HCT116 (cell line): ENCODE measurements at regions not wholly inside any gene's neighbourhood (a gene's known extent, or its start where the extent isn't known, plus 50 kb on each side); places are given as distances from the start of the nearest gene placed in this dataset.

Source experiments
- ATAC-seq: fragments of 200-7000 bp; cut with Tn5 transposase; 2 replicates; pipeline ENCODE4 v1.9.1; 2020; ENCODE audit warnings: mild to moderate bottlenecking, moderate library complexity
- BruUV-seq: library from RNA; stranded (reverse); fragments of 400-500 nt; replicated peaks from 2 replicates; lab custom pipeline; 2021; lab: Mats Ljungman, UMichigan
- CTCF ChIA-PET: fragments of 300-600 bp; sonication (Branson Sonifier 250); formaldehyde crosslinking; loops from one replicate; lab custom pipeline; 2021; ENCODE audit warnings: antibody characterized with exemption; lab: Charles Lee
- POLR2A ChIA-PET: fragments of 300-600, 350-600 bp; sonication (Branson Sonifier 250); formaldehyde crosslinking; loops from one replicate; lab custom pipeline; 2021; ENCODE audit warnings: antibody characterized with exemption; lab: Charles Lee
- RAD21 ChIA-PET, 2 experiments: fragments of 300-600 bp; sonication (Branson Sonifier 250); formaldehyde crosslinking; loops; one replicate each; lab custom pipeline; 2023; ENCODE audit warnings: low total read pairs in 2 of 2; ENCODE audit not compliant: uncharacterized antibody in 2 of 2, unreplicated experiment in 2 of 2, low non-redundant PET in 1 of 2; lab: Charles Lee
- DNase-seq: peaks from one replicate; pipeline ENCODE4 v3.0.0-alpha.2; 2010; ENCODE audit warnings: low read depth, low spot score
- H2AFZ ChIP-seq: fragments of 200-600 bp; shearing (Covaris generic), sonication (generic); 2 replicates; pipeline ENCODE4 v1.6.1; 2017; ENCODE audit warnings: low read depth, mixed run types, mixed read lengths, antibody characterized with exemption, low read length; ENCODE audit not compliant: poor library complexity, severe bottlenecking
- H3K27ac ChIP-seq: 2 replicates; pipeline ENCODE4 v1.5.1; 2012; ENCODE audit warnings: low read depth, low read length
- H3K27me3 ChIP-seq: fragments of 200-600 bp; sonication (generic); 2 replicates; pipeline ENCODE4 v1.6.1; 2016; ENCODE audit warnings: mixed run types, low read length, mixed read lengths; ENCODE audit not compliant: insufficient read depth
- H3K36me3 ChIP-seq, 2 experiments: fragments of 200-500 bp in 1 of 2; fragments of 200-600 bp in 1 of 2; sonication (Bioruptor generic) in 1 of 2; sonication (generic) in 1 of 2; 2 replicates each; pipeline versions ENCODE4 v1.5.1 to v1.6.1; 2014 to 2016; ENCODE audit warnings: low read length in 2 of 2, inconsistent platforms in 1 of 2, mixed read lengths in 1 of 2, mixed run types in 1 of 2; ENCODE audit not compliant: insufficient read depth in 2 of 2, control insufficient read depth in 1 of 2
- H3K4me1 ChIP-seq, 2 experiments: fragments of 200-600 bp in 1 of 2; sonication (generic) in 1 of 2; 2 replicates each; pipeline versions ENCODE4 v1.5.1 to v1.6.1; 2012 to 2017; ENCODE audit warnings: low read length in 2 of 2, inconsistent platforms in 1 of 2, mild to moderate bottlenecking in 1 of 2, mixed read lengths in 1 of 2, mixed run types in 1 of 2, moderate library complexity in 1 of 2; ENCODE audit not compliant: insufficient read depth in 2 of 2, control insufficient read depth in 1 of 2
- H3K4me2 ChIP-seq: fragments of 200-600 bp; sonication (generic); 2 replicates; pipeline ENCODE4 v1.6.1; 2017; ENCODE audit warnings: mixed run types, low read length, mixed read lengths
- H3K4me3 ChIP-seq, 2 experiments: fragments of 200-600 bp in 1 of 2; sonication (generic) in 1 of 2; replicated peaks in 1 of 2; 2 replicates each; pipeline ENCODE4 v1.5.1; 2011 to 2016; ENCODE audit warnings: low read length in 2 of 2, control low read depth in 1 of 2, low read depth in 1 of 2, mild to moderate bottlenecking in 1 of 2, mixed read lengths in 1 of 2, mixed run types in 1 of 2
- H3K79me2 ChIP-seq: fragments of 200-600 bp; sonication (generic); 2 replicates; pipeline ENCODE4 v1.6.1; 2017; ENCODE audit warnings: mild to moderate bottlenecking, mixed run types, low read length, moderate library complexity, mixed read lengths; ENCODE audit not compliant: insufficient read depth
- H3K9ac ChIP-seq: fragments of 200-600 bp; sonication (generic); 2 replicates; pipeline ENCODE4 v1.6.1; 2016; ENCODE audit warnings: low read length, mixed read lengths
- H3K9me2 ChIP-seq: fragments of 200-600 bp; sonication (generic), shearing (Covaris generic); 2 replicates; pipeline ENCODE4 v1.6.1; 2017; ENCODE audit warnings: mixed run types, mild to moderate bottlenecking, moderate library complexity; ENCODE audit not compliant: insufficient read depth
- H3K9me3 ChIP-seq, 2 experiments: fragments of 200-500 bp in 1 of 2; fragments of 200-600 bp in 1 of 2; sonication (Bioruptor generic) in 1 of 2; sonication (generic) in 1 of 2; 2 replicates each; pipeline ENCODE4 v1.6.1; 2014 to 2017; ENCODE audit warnings: low read length in 2 of 2, mixed read lengths in 2 of 2, inconsistent platforms in 1 of 2, low read depth in 1 of 2, mild to moderate bottlenecking in 1 of 2, mixed run types in 1 of 2, moderate library complexity in 1 of 2; ENCODE audit not compliant: control insufficient read depth in 1 of 2, insufficient read depth in 1 of 2
- H4K20me1 ChIP-seq: fragments of 200-600 bp; sonication (generic), shearing (Covaris generic); 2 replicates; pipeline ENCODE4 v1.6.1; 2017; ENCODE audit warnings: mixed run types, mild to moderate bottlenecking, moderate library complexity; ENCODE audit not compliant: insufficient read depth
- CBX3 ChIP-seq: IDR thresholded peaks from 2 replicates; pipeline ENCODE4 v1.6.1; 2012; ENCODE audit warnings: low read depth
- CEBPB ChIP-seq: IDR thresholded peaks from 2 replicates; pipeline ENCODE4 v1.6.1; 2012; ENCODE audit warnings: low read depth
- ELF1 ChIP-seq: IDR thresholded peaks from 2 replicates; pipeline ENCODE4 v1.6.1; 2012; ENCODE audit warnings: low read depth, borderline replicate concordance
- FOSL1 ChIP-seq: IDR thresholded peaks from 2 replicates; pipeline ENCODE4 v1.6.1; 2012; ENCODE audit warnings: low read depth
- JUND ChIP-seq: IDR thresholded peaks from 2 replicates; pipeline ENCODE4 v1.6.1; 2012
- MAX ChIP-seq: IDR thresholded peaks from 2 replicates; pipeline ENCODE4 v1.6.1; 2012
- POLR2A ChIP-seq: IDR thresholded peaks from 2 replicates; pipeline ENCODE4 v1.7.0; 2011; ENCODE audit warnings: borderline replicate concordance; ENCODE audit not compliant: insufficient read depth, insufficient read length; ENCODE audit errors: extremely low read depth
- SIN3A ChIP-seq: IDR thresholded peaks from 2 replicates; pipeline ENCODE4 v1.6.1; 2012; ENCODE audit warnings: low read depth
- SP1 ChIP-seq: IDR thresholded peaks from 2 replicates; pipeline ENCODE4 v1.6.1; 2012; ENCODE audit warnings: low read depth
- TCF7L2 ChIP-seq: IDR thresholded peaks from 2 replicates; pipeline ENCODE4 v1.7.0; 2011; ENCODE audit warnings: borderline replicate concordance, inconsistent platforms; ENCODE audit not compliant: insufficient read depth, insufficient read length; ENCODE audit errors: extremely low read depth
- ZFX ChIP-seq: fragments of 450-650 bp; IDR thresholded peaks from 2 replicates; pipeline ENCODE4 v1.6.1; 2017
- intact Hi-C: fragments of 100-400 bp; cut with micrococcal nuclease; formaldehyde crosslinking; loops from 2 replicates; pipeline ENCODE4 v1.10.0; 2022
- TF ChIP-seq, protein P1 (sequence below): IDR thresholded peaks from 2 replicates; pipeline ENCODE4 v1.6.1; 2012
- TF ChIP-seq, protein P2 (sequence below): IDR thresholded peaks from 2 replicates; pipeline ENCODE4 v1.6.1; 2011; ENCODE audit warnings: mild to moderate bottlenecking, low read length, moderate library complexity; ENCODE audit not compliant: insufficient replicate concordance; ENCODE audit errors: extremely low read depth
- TF ChIP-seq, protein P3 (sequence below), 3 experiments: fragments of 200-600 bp in 1 of 3; sonication (generic) in 1 of 3; IDR thresholded peaks in 2 of 3; conservative IDR thresholded peaks in 1 of 3; 2 replicates each; pipeline ENCODE4 v1.5.1; 2012 to 2017; ENCODE audit warnings: low read depth in 2 of 3, low read length in 2 of 3, antibody characterized with exemption in 1 of 3, borderline replicate concordance in 1 of 3, control low read depth in 1 of 3, mild to moderate bottlenecking in 1 of 3, mixed read lengths in 1 of 3, mixed run types in 1 of 3, moderate library complexity in 1 of 3; ENCODE audit not compliant: insufficient read depth in 1 of 3

GRCh38 chr19:33902395-33902794 lies 105.7 kb downstream of the KCTD15 start (continued):
- no peak for TF ChIP-seq TCF7L2
- TF ChIP-seq SIN3A: no peak

DNA sequence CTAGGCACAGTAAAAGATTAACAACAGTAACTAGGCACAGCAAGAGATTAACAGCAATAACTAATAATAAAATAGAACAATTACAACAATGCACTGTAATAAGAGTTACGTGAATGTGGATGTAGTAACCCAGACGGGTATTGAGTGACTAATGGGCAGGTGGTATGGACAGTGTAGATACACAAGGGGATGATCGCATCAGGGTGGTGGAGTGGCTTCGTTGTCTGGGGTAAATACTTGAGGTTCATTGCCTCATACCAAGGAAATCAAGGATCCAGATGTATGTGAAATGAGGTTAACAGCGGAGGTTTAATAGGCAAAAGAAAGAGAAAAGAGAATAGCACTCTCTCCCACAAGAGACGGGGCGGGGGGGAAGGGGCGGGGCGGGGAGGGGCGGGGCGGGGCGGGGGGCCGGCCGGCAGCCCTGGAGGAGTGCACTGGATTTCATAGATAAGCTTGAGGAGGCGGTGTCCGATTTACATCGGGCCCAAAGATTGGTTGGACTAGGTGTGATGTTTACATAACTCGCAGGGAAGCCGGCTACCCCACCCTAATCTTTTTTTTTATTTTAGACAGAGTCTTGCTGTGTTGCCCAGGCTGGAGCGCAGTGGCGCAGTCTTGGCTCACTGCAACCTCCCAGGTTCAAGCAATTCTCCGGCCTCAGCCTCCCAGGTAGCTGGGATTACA lies 106.3 kb downstream of the KCTD15 start:
- intact Hi-C loops: no loop called here
- CTCF ChIA-PET: no interaction called here
- peaks cover 22 to 30% of the 10 kb centered on the region in 2 experiments for H3K4me1 ChIP-seq
- no peak overlapping the region for H2AFZ ChIP-seq
- DNase-seq (no peak), ATAC-seq (no peak)
- H3K9ac ChIP-seq: no peak overlapping the region
- no peaks in the 10 kb centered on the region for H3K36me3 ChIP-seq
- no peaks in the 10 kb centered on the region for H3K27me3 ChIP-seq
- H3K9me3 ChIP-seq: peaks cover 4 to 5% of the 10 kb centered on the region in 2 experiments
- RAD21 ChIA-PET: no interaction called here
- H3K27ac ChIP-seq: no peak overlapping the region
- no peak overlapping the region for H3K4me2 ChIP-seq
- no peaks in the 10 kb centered on the region for H3K9me2 ChIP-seq
- TF ChIP-seq TCF7L2: no peak
- TF ChIP-seq CBX3: no peak
- no peak for TF ChIP-seq SP1
- no peak for TF ChIP-seq JUND
- TF ChIP-seq ZFX: no peak
- TF ChIP-seq, protein P1, sequence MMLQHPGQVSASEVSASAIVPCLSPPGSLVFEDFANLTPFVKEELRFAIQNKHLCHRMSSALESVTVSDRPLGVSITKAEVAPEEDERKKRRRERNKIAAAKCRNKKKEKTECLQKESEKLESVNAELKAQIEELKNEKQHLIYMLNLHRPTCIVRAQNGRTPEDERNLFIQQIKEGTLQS: no peak
- no peak for TF ChIP-seq FOSL1
- no peak for TF ChIP-seq ELF1
- TF ChIP-seq, protein P2, sequence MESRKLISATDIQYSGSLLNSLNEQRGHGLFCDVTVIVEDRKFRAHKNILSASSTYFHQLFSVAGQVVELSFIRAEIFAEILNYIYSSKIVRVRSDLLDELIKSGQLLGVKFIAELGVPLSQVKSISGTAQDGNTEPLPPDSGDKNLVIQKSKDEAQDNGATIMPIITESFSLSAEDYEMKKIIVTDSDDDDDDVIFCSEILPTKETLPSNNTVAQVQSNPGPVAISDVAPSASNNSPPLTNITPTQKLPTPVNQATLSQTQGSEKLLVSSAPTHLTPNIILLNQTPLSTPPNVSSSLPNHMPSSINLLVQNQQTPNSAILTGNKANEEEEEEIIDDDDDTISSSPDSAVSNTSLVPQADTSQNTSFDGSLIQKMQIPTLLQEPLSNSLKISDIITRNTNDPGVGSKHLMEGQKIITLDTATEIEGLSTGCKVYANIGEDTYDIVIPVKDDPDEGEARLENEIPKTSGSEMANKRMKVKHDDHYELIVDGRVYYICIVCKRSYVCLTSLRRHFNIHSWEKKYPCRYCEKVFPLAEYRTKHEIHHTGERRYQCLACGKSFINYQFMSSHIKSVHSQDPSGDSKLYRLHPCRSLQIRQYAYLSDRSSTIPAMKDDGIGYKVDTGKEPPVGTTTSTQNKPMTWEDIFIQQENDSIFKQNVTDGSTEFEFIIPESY: no peak
- no peak for TF ChIP-seq MAX
- no peak for TF ChIP-seq CEBPB
- TF ChIP-seq, protein P3, sequence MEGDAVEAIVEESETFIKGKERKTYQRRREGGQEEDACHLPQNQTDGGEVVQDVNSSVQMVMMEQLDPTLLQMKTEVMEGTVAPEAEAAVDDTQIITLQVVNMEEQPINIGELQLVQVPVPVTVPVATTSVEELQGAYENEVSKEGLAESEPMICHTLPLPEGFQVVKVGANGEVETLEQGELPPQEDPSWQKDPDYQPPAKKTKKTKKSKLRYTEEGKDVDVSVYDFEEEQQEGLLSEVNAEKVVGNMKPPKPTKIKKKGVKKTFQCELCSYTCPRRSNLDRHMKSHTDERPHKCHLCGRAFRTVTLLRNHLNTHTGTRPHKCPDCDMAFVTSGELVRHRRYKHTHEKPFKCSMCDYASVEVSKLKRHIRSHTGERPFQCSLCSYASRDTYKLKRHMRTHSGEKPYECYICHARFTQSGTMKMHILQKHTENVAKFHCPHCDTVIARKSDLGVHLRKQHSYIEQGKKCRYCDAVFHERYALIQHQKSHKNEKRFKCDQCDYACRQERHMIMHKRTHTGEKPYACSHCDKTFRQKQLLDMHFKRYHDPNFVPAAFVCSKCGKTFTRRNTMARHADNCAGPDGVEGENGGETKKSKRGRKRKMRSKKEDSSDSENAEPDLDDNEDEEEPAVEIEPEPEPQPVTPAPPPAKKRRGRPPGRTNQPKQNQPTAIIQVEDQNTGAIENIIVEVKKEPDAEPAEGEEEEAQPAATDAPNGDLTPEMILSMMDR (IDR thresholded peaks at IDR 0.05 in 2 of 3, conservative IDR thresholded peaks at IDR 0.05 in 1 of 3; ENCODE audit: borderline replicate concordance in 1 of 3, insufficient read depth in 1 of 3, low read depth in 2 of 3, low read length in 2 of 3): no peak
- no peak for TF ChIP-seq POLR2A
- POLR2A ChIA-PET: no interaction called here
- H3K4me3 ChIP-seq: no peak overlapping the region
- no TSS peak for BruUV-seq
- no peaks in the 10 kb centered on the region for H4K20me1 ChIP-seq
- H3K79me2 ChIP-seq: no peaks in the 10 kb centered on the region
